COLO829 (cell line): ENCODE measurements at regions not wholly inside any gene's neighbourhood (a gene's known extent, or its start where the extent isn't known, plus 50 kb on each side); places are given as distances from the start of the nearest gene placed in this dataset.

ENCODE experiments used
- DNase-seq: peaks from one replicate; pipeline ENCODE4 v3.0.0; 2012; ENCODE audit warnings: low spot score

DNA sequence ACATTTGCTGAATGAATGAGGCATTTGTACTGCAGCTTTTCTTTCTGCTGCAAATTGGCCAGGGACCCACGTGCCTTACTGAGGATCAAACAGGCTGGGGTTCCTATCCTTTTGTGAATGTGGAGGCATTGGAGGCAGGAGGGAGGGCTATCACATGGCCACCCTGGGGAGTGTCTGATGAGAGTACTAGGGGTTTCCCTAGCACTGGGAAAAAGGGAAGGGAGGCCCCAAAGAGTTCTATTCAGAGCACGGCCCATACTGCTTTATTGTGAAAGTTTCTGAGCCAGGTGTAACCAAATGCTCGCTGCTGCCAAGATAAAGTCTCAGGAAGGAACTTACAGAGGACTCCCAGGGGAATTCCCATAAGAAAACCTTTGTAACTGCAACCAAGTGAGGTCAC, 78.4 kb upstream of the ANO1 start:
- no peak for DNase-seq

- DNase-seq, result no peak
Observed at GRCh38 chr11:70000228-70000627, 77.9 kb upstream of the ANO1 start.

DNA sequence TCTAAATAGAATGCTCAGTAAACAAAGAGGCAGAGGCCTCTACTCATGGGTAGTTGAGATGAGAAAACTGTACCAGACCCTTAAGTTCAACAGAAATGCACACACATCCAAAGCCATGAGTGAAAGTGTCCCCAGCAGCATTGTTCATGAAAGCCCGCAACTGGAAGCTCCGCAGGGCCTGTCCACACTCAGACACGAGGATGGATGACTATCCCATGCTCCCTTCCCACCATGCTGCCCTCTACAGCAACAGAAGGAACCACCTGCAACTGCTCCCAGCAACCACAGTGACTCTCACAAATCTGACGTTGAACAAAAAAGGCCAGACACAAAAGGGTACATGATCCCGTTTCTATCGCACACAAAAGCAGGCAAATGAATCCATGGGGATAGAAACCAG, 76.9 kb upstream of the ANO1 start:
- no peak for DNase-seq

- no peak for DNase-seq
Observed at GRCh38 chr11:70002433-70002832, 75.7 kb upstream of the ANO1 start.

DNA sequence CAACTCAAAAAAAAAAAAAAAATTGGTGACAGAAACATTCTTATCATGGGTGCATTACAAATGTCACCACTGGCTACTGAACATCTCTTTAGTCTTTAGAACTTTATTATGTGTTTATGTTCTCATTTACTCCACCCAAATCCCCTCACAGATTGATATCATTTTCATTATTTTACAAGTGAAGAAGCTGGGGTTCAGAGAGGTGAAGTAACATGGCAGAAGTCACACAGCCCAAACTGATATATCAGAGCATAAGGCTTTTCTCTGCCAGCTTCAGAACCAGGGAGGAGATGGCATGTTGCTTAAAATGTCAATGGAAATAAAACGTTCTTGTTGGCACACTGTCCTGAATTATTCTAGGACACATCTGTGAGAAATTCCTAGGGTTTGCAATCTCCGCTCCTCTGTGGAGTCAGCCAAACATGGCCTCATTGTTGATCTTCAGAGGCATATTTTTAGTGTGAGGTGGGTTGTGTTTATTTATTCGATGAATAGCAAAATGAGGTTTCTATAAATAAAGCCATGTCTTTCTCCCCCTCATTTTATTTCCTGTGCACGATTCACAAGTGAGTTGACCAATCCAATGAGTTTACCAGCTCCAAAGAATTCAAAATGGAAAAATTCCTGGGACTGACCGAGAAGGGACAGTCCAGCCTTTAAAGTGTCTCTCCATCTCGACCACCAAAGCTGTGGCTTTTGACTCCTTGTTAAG, 72.9 kb upstream of the ANO1 start:
- no peak for DNase-seq

DNA sequence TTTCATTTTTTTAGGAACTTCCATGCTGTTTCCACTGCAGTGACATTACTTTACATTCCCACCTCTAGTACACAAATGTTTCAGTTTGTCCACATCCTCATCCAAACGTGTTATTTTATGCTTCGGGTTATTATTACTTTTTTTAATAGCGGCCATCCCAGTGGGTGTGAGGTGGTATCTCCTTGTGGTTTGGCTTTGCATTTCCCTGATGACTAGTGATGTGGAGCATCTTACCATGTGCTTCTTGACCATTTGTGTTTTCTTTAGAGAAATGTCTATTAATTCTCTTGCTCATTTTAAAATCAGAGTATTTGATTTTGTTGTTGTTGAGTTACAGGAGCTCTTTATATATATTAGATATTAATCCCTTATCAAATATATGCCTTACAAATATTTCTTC, 70.3 kb upstream of the ANO1 start:
- DNase-seq, result no peak

- no peak for DNase-seq
Observed at GRCh38 chr11:70010774-70011173, 67.3 kb upstream of the ANO1 start.

DNA sequence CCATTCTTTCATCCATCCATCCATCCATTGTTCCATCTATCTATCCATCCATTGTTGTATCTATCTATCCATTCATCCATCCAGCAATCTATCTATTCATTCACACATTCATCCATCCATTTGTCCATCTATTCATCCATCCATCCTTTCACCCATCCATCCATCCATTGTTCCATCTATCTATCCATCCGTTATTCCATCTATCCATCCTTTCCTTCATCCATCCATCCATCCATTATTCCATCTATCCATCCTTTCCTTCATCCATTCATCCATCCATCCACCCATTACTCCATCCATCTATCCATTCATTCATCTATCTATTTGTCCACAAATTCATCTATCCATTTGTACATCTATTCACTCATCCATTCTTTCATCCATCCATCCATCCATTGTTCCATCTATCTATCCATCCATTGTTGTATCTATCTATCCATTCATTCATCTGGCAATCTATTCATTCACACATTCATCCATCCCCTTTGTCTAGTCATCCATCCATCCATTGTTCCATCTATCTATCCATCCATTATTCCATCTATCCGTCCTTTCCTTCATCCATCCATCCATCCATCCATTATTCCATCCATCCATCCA, 65.9 kb upstream of the ANO1 start:
- DNase-seq, result no peak

DNA sequence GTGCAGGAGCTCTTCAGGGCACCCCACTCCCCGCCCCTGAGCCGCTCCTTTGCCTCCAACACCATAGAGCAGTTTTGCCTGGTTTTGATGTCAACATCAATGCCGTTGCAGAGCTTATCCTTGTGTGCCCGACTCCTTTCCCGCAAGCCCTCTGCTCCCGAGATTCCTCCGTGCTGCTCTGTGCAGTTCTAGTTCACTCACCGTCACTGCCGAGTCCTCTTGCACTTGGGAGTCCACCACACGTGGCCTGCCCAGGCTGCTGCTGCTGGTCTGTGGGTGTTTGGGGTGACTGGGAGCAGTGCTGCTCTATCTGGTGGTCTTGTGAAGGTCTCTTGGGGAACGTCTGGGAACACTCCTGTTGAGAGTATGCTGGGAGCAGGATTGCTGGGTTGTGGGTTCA, 63.8 kb upstream of the ANO1 start:
- DNase-seq, result no peak

DNA sequence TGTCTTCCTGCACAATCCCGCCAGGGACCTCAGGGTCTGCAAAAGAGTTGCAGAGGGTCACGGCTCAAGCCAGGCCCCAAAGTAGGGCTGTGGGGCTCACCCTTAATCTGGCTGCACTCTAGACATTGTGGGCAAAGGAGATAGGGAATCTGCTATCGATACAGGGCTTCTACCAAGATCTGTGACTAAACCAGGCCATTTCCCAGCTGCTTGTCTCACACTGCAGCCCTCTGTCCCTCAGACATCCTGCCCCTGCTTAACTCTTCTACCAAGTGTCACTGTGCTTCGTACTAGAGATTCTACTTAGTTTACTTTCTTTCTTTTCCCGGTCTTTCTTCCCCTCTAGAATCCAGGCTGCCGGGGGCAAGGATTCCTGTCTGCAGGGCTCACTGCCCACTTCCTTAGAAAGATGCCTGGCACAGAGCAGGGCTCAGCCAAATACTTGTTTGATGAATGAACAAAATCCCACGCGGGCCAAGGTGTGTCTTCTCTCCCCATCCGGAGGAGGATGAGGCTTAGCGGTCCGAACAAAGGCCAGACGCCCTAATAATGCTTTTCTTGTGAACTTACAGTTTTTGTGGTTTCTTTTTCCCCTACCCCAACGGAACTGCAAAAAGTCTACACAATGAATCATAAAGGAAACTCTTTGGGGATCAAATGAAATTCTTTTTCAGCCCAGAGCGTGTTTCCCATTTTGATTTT, 61.3 kb upstream of the ANO1 start:
- peak; percentile 21 for DNase-seq

DNA sequence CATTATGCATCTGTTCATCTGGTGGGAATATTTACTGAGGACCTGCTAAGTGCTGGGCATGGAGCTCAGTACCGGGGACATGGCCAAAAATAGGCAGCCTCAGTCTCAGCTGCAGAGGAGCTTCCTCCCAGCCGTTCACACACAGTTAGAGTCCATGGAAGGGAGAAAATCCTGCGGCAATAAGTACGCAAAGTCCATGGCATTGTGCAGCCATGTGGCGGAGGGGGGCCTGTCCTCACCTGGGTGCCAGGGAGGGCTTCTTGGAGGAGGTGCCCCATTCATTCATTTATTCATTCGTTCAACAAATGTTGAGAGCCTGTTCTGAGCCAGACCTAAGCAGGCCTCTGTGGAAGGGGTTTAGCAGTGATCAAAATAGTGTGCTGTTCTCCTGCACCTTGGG, 59.3 kb upstream of the ANO1 start:
- no peak for DNase-seq

GRCh38 chr11:70019576-70020011, 58.5 kb upstream of the ANO1 start:
- DNase-seq, result no peak

DNA sequence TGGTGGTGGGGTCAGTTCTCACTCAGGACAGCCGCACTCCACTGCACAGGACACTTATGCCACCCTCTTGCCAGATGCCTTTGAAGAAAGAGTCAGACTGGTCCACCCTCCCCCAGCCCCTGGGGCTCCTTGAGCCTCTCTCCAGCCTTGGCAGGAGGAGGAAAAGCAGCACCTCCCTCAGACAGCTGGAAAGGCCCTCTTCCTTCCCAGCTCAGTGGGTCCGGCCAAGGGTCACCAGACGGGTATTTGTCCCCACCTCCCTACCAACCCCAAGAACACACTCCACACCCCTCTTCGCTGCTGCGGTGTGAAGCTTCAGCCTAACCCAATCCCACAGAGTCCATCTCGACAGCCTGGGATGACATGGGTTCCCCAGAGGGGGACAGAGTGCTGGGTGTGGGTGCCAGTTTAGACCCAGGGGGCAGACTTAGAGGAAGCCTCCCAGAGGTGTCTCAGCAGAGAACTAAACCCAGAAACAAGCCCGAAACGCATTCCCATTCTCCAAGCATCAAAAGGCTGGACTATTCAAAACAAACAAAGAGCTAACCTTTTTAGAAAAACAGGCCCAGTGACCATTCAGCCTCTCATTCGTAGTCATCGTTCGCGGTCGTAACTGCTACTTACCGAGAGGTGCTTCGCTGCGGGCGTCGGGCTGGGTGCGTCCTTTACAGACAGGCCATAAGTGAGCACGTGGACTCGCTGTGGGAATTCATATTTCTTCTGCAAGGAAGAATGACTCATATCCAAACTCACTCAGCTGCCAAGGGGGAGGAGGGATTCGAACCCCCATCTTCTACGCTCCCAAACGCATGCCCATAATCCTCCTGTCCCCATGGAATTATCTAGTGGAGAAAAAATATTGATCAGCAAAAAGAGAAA, 57.5 kb upstream of the ANO1 start:
- no peak for DNase-seq

DNA sequence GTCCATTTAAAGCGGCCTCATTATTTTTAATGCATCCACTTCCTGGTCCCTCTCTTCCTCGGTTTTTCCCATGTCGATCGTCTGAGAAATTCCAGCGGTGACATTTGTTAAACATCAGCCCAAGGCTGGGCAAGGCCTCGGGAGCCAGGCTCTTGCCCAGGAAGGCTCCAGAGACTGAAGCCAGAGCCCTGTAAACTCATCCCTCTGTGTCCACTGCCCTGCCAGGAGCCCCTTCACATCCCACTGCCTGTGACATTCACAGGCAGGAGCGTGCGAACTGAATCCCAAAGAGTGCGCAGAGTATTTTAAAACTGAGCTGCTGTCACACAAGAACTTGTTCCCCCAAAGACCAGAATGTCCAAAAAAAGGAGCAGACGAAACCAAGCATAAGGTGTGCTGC, 56.5 kb upstream of the ANO1 start:
- DNase-seq, result no peak

DNA sequence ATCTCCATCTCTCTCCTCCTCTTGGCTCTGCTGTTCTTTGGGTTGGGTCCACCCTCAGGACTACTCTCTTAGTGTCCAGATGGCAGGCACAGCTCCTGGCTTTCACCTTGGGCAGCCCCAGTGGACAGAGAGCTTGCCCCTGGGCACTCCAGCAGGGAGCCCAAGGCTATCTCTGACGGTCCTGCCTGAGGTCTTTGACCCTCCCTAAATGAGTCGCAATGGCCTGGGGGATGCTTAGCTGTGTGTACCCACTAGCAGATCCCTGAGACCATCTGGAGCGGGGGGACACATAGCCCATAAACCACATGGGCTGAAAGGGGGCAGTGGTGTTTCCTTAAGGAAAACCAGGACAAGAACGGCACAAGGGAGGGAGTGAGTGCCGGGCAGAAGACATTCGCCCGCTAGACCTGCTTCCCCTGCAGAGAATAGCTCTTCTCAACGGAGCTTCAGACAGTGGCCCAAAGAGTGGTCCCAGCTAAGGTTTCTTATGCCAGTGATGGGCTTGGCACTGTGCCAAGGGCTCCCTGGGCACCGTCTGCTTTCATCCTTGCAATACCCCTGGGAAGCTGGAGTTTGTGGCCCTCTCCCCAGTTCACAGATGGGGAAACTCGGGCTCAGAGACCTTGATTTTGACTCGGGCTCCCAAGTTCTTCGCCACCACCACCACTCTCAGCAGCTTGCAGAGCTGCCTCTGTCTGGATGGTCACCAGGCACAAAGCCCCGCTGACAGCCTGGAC, 53.9 kb upstream of the ANO1 start:
- DNase-seq, result no peak

GRCh38 chr11:70024773-70025045, 53.4 kb upstream of the ANO1 start:
- DNase-seq, result no peak

- DNase-seq, result no peak
Observed at GRCh38 chr11:70025308-70025707, 52.8 kb upstream of the ANO1 start.

GRCh38 chr11:70026012-70026411, 52.1 kb upstream of the ANO1 start:
- DNase-seq, result no peak

DNA sequence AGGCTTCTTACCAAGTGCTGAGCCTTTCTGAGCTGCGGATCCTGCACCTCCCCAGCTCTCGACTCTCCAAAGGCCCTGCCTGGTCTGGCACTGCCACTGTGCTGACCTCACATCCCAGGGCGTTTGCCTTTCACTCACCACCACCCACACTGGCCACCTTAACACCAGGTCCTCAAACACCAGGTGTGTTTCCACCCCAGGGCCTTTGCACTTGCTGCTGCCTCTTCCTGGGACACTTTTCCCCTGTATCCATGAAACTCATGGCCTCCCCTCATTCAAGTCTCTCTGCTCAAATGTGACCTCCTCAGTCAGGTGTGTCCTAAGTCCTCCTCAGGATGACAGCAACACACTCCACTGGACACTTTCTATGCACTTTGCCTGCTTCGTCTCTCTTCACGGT, 51.4 kb upstream of the ANO1 start:
- no peak for DNase-seq

DNA sequence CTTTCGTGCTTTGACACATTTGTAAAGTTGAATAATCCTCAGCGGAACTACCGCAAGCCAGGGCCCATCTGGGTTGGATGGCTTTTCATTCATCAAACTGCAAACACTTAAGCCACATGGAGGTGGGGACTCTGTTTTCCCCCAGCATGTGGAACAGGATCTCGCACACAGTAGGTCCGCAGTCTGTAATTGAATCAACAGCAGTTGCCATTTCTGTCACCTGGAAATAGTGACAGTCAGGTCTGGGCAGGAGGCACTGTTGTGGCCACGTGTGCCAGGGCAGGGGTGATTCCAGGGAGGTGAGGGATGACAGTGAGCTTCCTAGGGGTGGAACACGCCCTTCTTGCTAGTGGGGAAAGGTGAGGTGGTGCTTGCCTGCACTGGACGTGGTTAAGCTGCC, 50.7 kb upstream of the ANO1 start:
- no peak for DNase-seq

DNA sequence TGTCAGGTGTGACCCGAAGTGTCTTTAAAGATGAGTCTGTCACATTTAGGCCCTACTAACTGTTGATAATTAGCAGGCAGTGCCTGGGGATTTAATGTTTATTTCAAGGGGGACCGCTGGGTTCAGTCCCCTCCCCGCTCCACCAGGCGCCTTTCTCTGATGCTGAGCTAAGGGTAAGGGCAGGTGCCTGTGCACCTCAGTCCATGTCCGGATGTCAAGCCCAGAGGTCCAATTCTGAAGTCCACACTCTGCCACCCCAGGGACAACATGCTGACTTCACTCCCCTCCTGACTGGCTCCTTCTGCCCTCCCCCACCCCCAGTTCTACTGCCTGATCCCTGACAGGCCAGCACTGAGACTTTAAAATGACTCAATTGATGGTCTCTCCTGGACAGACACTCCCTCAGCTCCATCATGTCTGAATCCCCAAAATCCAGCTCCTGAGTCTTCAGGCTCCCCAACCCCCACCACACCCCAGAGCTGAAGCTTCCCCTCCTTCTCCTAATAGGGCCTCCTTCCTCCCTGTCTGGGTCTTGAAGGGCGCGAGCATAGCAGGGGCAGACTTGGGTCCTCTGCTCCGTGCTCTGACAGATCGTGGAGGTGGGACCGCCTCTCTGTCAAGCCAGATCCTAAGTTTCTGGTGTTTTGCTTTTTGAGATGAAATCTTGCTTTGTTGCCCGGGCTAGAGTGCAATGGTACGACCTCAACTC, 49.8 kb upstream of the ANO1 start:
- DNase-seq, result no peak
